ENCODE measurements at regions not wholly inside any gene's neighbourhood (a gene's known extent, or its start where the extent isn't known, plus 50 kb on each side); places are given as distances from the start of the nearest gene placed in this dataset.

DNA sequence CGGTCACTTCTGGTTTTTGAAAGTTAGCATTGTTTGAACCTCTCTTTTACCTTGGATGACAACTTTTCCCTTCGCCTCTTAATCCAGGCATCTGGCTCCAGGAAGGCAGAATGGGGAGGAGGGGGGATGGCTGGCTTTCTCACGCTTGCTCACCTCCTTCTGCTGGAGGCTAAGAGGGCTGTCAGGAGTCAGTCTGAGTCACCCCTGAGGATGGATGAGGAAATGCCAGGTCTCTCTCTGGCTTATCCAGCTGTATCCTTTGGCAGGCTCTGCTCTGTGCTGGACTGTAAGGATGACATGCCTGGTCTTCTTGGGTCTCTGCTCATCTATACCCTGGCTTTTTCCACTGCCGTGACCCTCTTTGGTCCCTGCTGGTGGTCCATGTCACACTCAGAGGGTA is 142.9 kb upstream of the GYPC start:
- no peak for DNase-seq

DNA sequence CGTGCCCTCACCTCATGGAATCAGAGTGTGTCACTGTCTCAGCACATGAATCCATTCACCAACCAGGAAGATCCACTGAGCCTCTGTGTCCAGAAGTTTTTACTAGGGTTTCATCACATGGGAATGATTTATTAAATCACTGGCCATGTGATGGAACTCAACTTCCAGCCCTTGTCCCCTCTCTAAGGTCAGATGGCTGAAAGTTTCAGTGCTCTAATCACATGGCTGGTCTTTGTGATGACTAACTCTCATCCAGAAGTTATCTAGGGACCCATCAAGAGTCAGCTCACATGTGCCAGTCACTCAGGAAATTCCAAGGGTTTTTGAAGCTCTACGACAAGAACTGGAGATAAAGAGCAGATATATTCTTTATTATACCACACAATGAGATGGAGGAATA is 140.5 kb upstream of the GYPC start:
- no peak for DNase-seq

DNA sequence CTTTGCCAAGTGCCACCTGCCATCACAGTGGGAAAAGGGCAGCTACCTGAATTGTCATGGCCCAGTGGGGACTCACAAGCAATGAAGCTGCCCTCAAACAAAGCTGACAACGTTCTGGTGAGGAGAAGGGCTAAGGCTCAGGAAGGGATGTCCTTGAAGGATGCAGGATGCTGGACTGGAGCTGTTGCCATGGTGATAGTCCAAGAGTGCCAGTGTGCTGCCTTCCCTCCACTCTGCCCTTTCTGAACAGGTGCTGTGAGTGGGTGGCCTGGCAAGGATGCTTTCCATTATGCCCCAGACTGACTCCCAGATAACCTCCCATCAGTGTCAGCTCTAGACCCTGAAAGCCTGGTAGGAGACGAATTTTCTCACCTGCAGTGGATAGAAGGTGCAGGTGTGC is 137.8 kb upstream of the GYPC start:
- no peak for DNase-seq

DNA sequence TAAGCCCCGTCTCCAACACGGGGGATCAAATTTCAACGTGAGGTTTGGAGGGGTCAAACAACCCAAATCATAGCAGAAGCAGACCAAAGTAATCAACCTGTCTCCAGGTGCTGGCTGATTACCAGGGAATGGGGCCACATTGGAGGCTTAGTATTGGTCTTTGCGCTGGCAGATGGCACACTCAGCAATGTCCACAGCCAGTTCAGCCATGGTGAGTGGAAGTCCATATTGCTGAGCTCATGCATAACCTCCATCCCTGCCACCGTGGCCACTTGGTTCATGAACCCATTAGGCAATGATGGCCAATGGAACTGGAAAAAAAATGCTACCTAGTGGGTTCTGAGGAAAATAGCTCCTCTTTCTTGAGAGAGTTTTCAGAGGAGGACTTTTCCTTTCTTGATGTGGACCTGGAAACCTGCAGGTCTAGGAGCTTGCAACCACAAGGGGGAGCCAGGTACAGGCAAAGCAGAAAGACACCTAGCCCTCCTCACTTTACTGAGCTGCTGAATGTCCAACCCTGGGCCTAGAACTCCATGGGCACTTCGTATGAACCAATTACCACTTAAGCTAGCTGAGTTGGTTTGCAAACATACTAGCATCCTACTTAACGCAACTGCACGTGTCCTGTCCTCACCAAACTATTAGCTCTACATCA is 128.0 kb upstream of the GYPC start:
- peak in 3 of 4 experiments; percentile 16 to 66 (median 46) for DNase-seq

DNA sequence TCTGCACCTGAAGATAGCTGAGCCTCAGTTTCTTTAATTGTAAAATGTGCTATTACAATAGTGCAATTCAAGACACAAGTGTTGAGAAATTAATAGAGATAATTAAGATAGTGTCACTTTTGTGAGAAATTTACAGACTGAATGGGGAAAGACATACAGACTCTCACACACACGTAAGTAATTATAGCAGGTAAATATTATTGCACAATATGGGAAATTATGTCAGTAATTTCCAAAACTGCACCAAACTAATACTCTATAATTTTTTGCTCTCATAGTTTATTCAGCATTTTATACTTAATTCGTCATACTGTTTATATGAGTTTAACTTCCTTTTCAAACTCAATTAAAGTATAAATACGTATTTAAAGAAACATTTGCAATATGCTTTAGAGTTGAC is 124.9 kb upstream of the GYPC start:
- no peak for DNase-seq

GRCh38 chr2:126534478-126534877 is 121.5 kb upstream of the GYPC start:
- DNase-seq, result no peak

- DNase-seq, result no peak
Measured at GRCh38 chr2:126535408-126535807, 120.5 kb upstream of the GYPC start.

DNA sequence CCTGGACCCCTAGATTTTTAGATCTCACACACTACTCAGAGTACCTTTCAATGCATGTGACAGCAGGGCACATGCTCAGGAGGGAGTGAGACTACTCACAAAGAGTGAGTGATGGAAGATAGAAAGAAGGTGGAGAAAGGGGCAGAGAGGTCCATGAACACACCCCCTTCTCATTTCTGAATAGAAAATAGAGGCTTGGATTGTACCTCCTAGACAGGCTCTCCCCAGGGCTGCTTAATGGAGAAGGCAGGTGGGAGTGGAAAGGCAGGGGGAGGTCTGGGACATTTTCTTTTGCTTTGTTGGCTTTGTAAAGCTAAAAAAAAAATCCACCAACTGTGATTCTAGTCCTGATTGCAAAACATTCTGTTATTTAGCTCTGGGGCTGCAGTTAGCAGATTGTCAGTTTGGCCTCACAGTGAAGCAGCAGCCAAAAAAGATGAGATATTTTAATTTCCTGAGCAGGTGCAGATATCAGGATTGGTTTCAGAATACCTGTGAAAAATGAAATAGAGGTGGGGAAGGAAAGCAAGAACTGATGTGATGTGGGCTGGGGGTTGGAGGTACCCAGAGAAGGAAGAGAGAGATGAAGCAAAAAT is 119.3 kb upstream of the GYPC start:
- no peak for DNase-seq

DNA sequence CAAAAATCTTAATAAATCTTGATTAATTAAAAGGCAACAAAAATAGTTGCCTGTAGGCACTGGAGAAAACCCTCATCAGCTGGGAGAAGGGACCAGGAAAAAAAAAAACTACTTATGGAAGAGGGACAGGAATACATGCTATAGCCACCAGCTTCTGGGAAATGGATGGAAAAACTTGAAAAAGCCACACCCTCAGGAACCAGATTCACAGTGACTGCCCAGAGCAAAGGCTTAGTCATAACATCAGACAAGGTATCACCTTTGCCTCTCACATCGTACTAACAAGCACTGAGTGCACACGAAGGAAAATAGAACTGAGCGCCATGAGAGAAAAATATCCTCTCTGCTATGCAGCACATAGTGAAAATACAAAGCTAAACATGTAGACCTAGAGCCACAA is 116.9 kb upstream of the GYPC start:
- no peak for DNase-seq

GRCh38 chr2:126542247-126542646 is 113.7 kb upstream of the GYPC start:
- no peak for DNase-seq

DNA sequence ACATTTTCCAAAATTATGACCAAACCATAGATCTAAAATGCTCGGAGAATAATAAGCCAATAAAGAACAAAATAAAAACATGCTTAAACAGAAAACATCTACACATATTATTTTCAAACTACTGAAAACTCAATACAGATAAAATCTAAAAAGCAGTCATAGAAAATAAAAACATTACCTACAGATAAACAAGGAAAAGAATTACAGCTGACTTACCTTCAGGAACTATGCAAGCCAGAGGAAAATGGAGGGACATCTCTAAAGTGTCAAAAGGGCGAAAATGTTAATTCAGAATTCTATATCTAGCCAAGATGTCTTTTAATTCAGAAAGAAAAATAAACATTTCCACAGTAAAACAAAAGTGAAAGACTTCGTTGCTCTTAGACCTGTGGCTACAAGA is 112.9 kb upstream of the GYPC start:
- DNase-seq, result no peak

DNA sequence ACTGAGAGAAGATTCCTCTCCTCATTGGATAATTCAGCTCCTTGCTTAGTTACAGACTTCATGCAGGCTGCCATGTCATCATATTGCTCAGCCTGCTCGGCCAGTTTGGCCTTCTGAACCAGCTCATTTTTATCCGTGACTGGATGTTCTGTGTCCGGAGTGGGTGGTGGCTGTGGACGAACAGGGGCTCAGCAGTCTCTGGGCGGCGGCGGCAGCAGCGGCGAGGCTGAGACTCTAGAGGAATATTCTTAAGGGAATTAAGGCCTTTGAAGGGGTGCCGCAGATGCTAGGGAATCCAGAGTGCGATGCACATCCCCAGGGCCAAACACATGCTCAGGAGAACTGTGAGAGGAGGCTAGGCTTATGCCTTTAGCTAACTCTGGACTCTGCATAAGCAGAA is 97.9 kb upstream of the GYPC start:
- DNase-seq, result no peak

DNA sequence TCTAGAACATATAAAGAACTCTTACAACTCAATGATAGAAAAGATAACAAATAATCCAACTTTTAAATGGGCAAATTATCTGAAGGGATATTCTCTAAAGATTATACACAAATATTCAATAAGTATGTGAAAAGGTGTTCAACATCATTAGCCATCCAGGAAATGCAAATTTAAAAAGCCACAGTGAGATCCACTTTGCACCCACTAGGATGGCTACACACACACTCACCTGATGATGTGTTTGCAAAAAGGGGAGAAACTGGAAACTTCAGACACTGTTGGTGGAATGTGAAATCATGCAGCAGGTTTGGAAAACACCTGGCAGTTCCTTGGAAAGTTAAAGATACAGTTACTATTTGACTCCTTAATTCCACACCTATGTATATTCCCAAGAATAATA is 87.2 kb upstream of the GYPC start:
- DNase-seq, result no peak

DNA sequence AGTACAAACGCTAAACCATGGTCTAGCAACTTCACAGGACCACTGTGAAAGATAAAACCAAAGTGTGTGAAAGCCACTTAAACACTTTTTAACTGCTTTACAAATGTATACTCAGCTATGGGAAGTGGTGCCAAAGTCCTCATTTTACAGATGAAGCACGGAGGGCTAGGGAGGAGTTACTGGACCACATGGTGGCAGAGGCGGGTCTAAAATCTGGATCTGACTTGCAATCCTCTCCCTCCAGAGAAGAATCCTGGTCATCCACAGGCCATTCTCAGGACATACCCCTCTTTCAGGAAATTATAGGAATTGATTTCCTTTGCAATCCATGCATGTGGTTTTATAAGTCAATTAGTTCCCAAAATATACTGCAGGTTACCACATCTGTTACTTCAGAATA is 84.6 kb upstream of the GYPC start:
- no peak for DNase-seq

DNA sequence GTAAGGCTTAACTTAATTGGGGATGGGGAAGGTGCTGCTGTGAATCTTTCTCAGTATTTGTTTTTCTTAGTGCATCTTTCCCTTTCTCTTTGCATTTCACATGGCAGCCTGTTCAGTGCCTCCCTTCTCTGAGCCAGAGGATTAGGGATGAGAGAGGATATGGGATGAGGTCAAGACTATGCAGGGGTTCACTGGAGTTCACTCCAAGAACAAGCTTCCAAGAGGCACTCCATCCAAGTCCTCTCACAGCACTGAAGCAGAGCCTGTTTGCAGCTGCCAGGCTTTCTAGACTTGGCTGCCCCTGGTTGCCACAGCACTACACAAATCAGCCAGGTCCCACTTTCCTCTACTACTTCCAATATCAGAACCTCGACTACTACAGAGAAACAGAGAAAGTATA is 80.3 kb upstream of the GYPC start:
- DNase-seq, result no peak

DNA sequence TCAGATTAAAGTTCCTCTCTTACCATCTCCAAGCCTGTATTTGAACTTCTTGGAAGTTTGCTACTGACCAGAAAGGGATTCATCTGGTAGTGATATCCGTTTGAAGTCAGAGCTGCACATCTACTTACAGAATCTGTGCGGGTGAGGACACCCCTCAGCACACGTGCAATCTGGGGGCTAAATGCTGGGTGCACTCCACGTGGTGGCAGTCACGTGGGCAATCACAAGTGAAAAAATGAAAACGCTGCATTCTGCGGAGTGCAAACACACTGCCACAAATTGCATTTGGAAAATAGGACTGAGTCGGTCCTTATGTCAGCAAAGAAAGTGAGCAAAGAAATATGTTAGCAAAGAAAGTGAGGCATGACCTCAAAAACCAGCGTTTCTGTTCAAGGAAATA is 76.1 kb upstream of the GYPC start:
- no peak for DNase-seq

- DNase-seq, result no peak
Measured at GRCh38 chr2:126586317-126586716, 69.6 kb upstream of the GYPC start.

DNA sequence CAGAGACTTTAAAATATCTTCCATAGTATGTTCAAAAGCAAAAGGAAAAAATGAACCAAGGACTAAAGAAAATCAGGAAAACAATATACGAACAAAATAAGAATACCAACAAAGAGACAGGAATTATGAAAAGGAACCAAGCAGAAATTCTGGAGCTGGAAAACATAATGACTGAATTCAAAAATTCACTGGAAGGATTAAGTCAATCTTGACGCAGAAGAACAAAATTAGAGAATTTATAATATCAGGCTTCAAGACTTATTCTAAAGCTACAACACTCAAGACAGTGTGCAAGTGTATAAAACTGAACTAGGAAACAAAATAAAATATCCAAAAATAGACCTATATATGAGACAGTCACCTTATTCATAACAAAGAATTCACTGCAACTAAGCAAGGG is 56.9 kb upstream of the GYPC start:
- no peak for DNase-seq

DNA sequence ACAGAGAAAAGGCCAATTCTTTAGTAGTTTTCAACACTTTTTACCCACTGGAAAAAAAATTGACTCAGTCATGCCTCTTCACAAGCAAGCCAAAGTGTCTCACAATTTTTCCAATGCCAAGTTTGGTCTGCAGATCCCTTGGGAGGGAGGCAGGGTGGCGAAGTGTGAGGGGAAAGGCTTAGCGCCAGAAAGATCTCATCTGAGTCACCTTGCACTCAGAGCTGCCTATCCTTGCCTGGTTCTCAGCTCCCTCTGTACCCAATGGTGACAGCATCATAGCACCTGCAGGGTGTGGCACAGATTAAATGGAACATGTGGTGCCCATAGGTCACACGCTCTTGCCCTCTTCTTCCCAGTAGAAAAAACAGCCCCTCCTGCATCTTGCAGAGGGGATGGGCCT is 55.2 kb upstream of the GYPC start:
- no peak for DNase-seq

- no peak for DNase-seq
Measured at GRCh38 chr2:126602334-126602733, 53.6 kb upstream of the GYPC start.

All from activated naive CD4-positive, alpha-beta T cell (primary cell).